Neural progenitor cell (in vitro differentiated cells): ENCODE measurements at regions not wholly inside any gene's neighbourhood (a gene's known extent, or its start where the extent isn't known, plus 50 kb on each side); places are given as distances from the start of the nearest gene placed in this dataset.

Experiments
- EZH2 ChIP-seq: fragments of 200-600 bp; sonication (generic); IDR thresholded peaks from 2 replicates; pipeline ENCODE4 v1.6.1; 2017; ENCODE audit warnings: antibody characterized with exemption, mild to moderate bottlenecking, moderate library complexity
- TF ChIP-seq, protein P1 (sequence below): fragments of 200-600 bp; sonication (generic); IDR thresholded peaks from 2 replicates; pipeline ENCODE4 v1.5.1; 2017; ENCODE audit warnings: antibody characterized with exemption, mild to moderate bottlenecking

DNA sequence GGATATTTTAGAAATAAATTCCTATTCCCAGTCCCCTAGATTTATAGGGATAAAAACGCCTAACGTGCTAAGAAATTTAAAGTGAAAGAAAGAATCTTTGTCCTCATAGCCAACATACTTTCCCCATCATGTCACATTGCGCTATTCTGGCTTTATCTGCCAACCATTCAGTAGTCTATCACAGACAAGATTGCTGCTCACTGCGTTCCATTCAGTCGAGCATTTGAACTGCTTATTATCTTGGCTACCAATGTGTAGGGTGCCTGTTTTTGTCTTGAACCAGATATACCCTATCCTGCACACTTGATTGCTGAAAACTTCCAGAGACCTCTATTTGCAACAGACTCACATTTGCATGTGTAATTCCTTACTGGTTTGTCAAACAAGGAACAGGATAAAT lies 751.5 kb downstream of the EPHA7 start:
- no peak for TF ChIP-seq EZH2
- TF ChIP-seq, protein P1, sequence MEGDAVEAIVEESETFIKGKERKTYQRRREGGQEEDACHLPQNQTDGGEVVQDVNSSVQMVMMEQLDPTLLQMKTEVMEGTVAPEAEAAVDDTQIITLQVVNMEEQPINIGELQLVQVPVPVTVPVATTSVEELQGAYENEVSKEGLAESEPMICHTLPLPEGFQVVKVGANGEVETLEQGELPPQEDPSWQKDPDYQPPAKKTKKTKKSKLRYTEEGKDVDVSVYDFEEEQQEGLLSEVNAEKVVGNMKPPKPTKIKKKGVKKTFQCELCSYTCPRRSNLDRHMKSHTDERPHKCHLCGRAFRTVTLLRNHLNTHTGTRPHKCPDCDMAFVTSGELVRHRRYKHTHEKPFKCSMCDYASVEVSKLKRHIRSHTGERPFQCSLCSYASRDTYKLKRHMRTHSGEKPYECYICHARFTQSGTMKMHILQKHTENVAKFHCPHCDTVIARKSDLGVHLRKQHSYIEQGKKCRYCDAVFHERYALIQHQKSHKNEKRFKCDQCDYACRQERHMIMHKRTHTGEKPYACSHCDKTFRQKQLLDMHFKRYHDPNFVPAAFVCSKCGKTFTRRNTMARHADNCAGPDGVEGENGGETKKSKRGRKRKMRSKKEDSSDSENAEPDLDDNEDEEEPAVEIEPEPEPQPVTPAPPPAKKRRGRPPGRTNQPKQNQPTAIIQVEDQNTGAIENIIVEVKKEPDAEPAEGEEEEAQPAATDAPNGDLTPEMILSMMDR = no peak
